ENCODE measurements at regions not wholly inside any gene's neighbourhood (a gene's known extent, or its start where the extent isn't known, plus 50 kb on each side); places are given as distances from the start of the nearest gene placed in this dataset.

DNA sequence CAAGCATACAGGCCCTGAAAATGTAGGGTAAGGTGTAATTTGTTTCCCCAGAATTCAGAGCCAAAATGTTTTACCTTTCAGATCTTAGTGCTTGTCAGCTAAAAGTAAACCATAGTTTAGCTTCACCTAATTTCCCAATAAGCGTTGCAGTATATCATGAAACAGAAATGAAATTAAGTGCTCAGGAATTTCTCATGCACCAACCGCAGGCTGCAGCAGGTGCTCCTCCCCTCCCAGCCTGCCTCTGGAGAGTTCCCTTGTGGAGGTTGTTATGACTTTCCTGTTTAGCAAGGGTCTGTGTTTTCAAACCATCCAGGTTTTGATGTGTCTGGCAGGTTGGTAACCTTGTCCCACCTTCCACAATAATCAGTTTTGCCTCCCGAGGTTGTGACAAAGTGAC is 118.5 kb downstream of the HLX start:
- POLR2A ChIA-PET, result no interaction called here
- FAIRE-seq, result no peak

GRCh38 chr1:220999872-221000863 is 120.9 kb downstream of the HLX start:
- Histone ChIP-seq H3K4me3 (no peak overlapping the region), H3K27ac (ENCODE audit: control insufficient read depth, insufficient read depth) (no peak overlapping the region), H3K4me2 (ENCODE audit: control insufficient read depth, insufficient read depth) (no peak overlapping the region), H3K27me3 (replicated peaks in 1 of 2; ENCODE audit: control insufficient read depth in 2 of 2, insufficient read depth in 2 of 2, low read length in 1 of 2) (no peaks in the 10 kb centered on the region), H3K79me2 (ENCODE audit: control insufficient read depth, insufficient read depth, low read length) (no peaks in the 10 kb centered on the region), H3K36me3 (ENCODE audit: control insufficient read depth in 2 of 2, insufficient read depth in 2 of 2, low read length in 1 of 2) (no peaks in the 10 kb centered on the region), H4K20me1 (ENCODE audit: control insufficient read depth, insufficient read depth) (no peaks in the 10 kb centered on the region), H3K4me1 (ENCODE audit: control insufficient read depth, insufficient read depth, low read length) (no peaks in the 10 kb centered on the region), H3K9me3 (replicated peaks; ENCODE audit: control insufficient read depth, insufficient read depth, low read length) (no peaks in the 10 kb centered on the region), H3K9ac (ENCODE audit: control insufficient read depth, insufficient read depth, low read length) (no peak overlapping the region), H2AFZ (ENCODE audit: control insufficient read depth, low read depth, low read length) (no peak overlapping the region)
- 18% methylated on average over 6 of the region's 6 CpGs for WGBS (ENCODE audit: insufficient coverage, insufficient replicate concordance, low lambda C conversion rate, missing lambda C conversion rate)
- intact Hi-C loops (cut with micrococcal nuclease; ENCODE audit: unreplicated experiment), result no loop called here
- in situ Hi-C loops (cut with MboI), result no loop called here
- no TSS peak for BruUV-seq (replicated peaks)
- SMC1A ChIA-PET (ENCODE audit: uncharacterized antibody, unreplicated experiment), result no interaction called here
- FAIRE-seq (no peak), DNase-seq (ENCODE audit: low read depth, low spot score) (no peak), ATAC-seq (no peak)
- POLR2A ChIA-PET, result no interaction called here
- CTCF ChIA-PET, result no interaction called here
- RAD21 ChIA-PET (ENCODE audit: unreplicated experiment), result interaction anchor here (0.6 kb wide), 1 partner anchor 8 kb away, joined by 3 read pairs; no protein-coding TSS in a partner anchor
- TF ChIP-seq RB1 (IDR thresholded peaks at IDR 0.05; ENCODE audit: borderline replicate concordance) (no peak), MTA3 (IDR thresholded peaks at IDR 0.05; ENCODE audit: borderline replicate concordance, low read length) (no peak), ZNF24 (IDR thresholded peaks at IDR 0.05) (no peak), RELA (IDR thresholded peaks at IDR 0.05; ENCODE audit: borderline replicate concordance, partially characterized antibody) (no peak), NKRF (conservative IDR thresholded peaks at IDR 0.05) (no peak), SREBF1 (IDR thresholded peaks at IDR 0.05; ENCODE audit: low read length) (no peak)
- TF ChIP-seq, protein P1, sequence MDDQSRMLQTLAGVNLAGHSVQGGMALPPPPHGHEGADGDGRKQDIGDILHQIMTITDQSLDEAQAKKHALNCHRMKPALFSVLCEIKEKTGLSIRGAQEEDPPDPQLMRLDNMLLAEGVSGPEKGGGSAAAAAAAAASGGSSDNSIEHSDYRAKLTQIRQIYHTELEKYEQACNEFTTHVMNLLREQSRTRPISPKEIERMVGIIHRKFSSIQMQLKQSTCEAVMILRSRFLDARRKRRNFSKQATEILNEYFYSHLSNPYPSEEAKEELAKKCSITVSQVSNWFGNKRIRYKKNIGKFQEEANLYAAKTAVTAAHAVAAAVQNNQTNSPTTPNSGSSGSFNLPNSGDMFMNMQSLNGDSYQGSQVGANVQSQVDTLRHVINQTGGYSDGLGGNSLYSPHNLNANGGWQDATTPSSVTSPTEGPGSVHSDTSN (IDR thresholded peaks at IDR 0.05; ENCODE audit: insufficient replicate concordance, low read depth, low read length), result no peak

More for the DNA sequence above, 118.5 kb downstream of the HLX start:
- H4K20me1 ChIP-seq (ENCODE audit: control insufficient read depth, insufficient read depth), result no peaks in the 10 kb centered on the region
- ATAC-seq (no peak), DNase-seq (ENCODE audit: low read depth, low spot score) (no peak)
- H3K9ac ChIP-seq (ENCODE audit: control insufficient read depth, insufficient read depth, low read length), result no peak overlapping the region
- ChIA-PET SMC1A (ENCODE audit: uncharacterized antibody, unreplicated experiment) (no interaction called here), CTCF (interaction anchor here (0.5 to 1.2 kb wide), 2 partner anchors 11 to 606 kb away, joined by 3 read pairs; no protein-coding TSS in a partner anchor), RAD21 (ENCODE audit: unreplicated experiment) (no interaction called here)
- H3K4me1 ChIP-seq (ENCODE audit: control insufficient read depth, insufficient read depth, low read length), result no peaks in the 10 kb centered on the region
- no peak overlapping the region for H3K4me3 ChIP-seq
- intact Hi-C loops (cut with micrococcal nuclease; ENCODE audit: unreplicated experiment) (no loop called here), in situ Hi-C loops (cut with MboI) (no loop called here)
- TF ChIP-seq USF2 (IDR thresholded peaks at IDR 0.05; ENCODE audit: borderline replicate concordance, low read depth, low read length), result no peak
- no TSS peak for BruUV-seq (replicated peaks)
- no peaks in the 10 kb centered on the region for H3K36me3 ChIP-seq (ENCODE audit: control insufficient read depth in 2 of 2, insufficient read depth in 2 of 2, low read length in 1 of 2)
- H3K9me3 ChIP-seq (replicated peaks; ENCODE audit: control insufficient read depth, insufficient read depth, low read length), result no peaks in the 10 kb centered on the region
- no peak overlapping the region for H3K27ac ChIP-seq (ENCODE audit: control insufficient read depth, insufficient read depth)
- no peaks in the 10 kb centered on the region for H3K79me2 ChIP-seq (ENCODE audit: control insufficient read depth, insufficient read depth, low read length)
- WGBS (ENCODE audit: insufficient coverage, insufficient replicate concordance, low lambda C conversion rate, missing lambda C conversion rate), result 74% methylated on average over 3 of the region's 3 CpGs
- no peaks in the 10 kb centered on the region for H3K27me3 ChIP-seq (replicated peaks in 1 of 2; ENCODE audit: control insufficient read depth in 2 of 2, insufficient read depth in 2 of 2, low read length in 1 of 2)
- no peak overlapping the region for H3K4me2 ChIP-seq (ENCODE audit: control insufficient read depth, insufficient read depth)
- no peak overlapping the region for H2AFZ ChIP-seq (ENCODE audit: control insufficient read depth, low read depth, low read length)
